ENCODE measurements at regions not wholly inside any gene's neighbourhood (a gene's known extent, or its start where the extent isn't known, plus 50 kb on each side); places are given as distances from the start of the nearest gene placed in this dataset.

- TF ChIP-seq, protein P1, sequence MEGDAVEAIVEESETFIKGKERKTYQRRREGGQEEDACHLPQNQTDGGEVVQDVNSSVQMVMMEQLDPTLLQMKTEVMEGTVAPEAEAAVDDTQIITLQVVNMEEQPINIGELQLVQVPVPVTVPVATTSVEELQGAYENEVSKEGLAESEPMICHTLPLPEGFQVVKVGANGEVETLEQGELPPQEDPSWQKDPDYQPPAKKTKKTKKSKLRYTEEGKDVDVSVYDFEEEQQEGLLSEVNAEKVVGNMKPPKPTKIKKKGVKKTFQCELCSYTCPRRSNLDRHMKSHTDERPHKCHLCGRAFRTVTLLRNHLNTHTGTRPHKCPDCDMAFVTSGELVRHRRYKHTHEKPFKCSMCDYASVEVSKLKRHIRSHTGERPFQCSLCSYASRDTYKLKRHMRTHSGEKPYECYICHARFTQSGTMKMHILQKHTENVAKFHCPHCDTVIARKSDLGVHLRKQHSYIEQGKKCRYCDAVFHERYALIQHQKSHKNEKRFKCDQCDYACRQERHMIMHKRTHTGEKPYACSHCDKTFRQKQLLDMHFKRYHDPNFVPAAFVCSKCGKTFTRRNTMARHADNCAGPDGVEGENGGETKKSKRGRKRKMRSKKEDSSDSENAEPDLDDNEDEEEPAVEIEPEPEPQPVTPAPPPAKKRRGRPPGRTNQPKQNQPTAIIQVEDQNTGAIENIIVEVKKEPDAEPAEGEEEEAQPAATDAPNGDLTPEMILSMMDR (IDR thresholded peaks at IDR 0.05) = no peak
- no peak for TF ChIP-seq POLR2A (IDR thresholded peaks at IDR 0.05)
These were observed 236.3 kb downstream of the HTR7 start for GRCh38 chr10:90621577-90621976.

Data from body of pancreas (tissue), 4 donors.